Central memory CD8-positive, alpha-beta T cell (primary cell): ENCODE measurements at regions not wholly inside any gene's neighbourhood (a gene's known extent, or its start where the extent isn't known, plus 50 kb on each side); places are given as distances from the start of the nearest gene placed in this dataset.
"Not testable (repeated sequence)": the region's sequence is repeated elsewhere in the genome, so short reads cannot be mapped to it uniquely, and the experiment has no call there.

ENCODE experiments used
- ATAC-seq: fragments of 150-1000 bp; cut with Tn5 transposase; replicated peaks from 2 replicates; pipeline ENCODE4 v1.10.0; 2022; ENCODE audit warnings: mild to moderate bottlenecking, moderate FRiP score, moderate number of reproducible peaks; ENCODE audit not compliant: poor library complexity, severe bottlenecking; ENCODE audit errors: extremely low read depth
- DNase-seq, 2 donors: peaks; one replicate each; pipeline ENCODE4 v3.0.0; 2021; ENCODE audit warnings: low spot score in 2 of 2
- H3K27ac Mint-ChIP-seq: one replicate; pipeline ENCODE4 v1.8.0; 2022; ENCODE audit warnings: low read depth, mild to moderate bottlenecking, moderate library complexity, mixed read lengths
- H3K27me3 Mint-ChIP-seq: one replicate; pipeline ENCODE4 v1.8.0; 2022; ENCODE audit warnings: mixed read lengths
- H3K36me3 Mint-ChIP-seq: one replicate; pipeline ENCODE4 v1.8.0; 2022; ENCODE audit warnings: mild to moderate bottlenecking, moderate library complexity, mixed read lengths; ENCODE audit not compliant: insufficient read depth
- H3K4me1 Mint-ChIP-seq: one replicate; pipeline ENCODE4 v1.8.0; 2022; ENCODE audit warnings: mixed read lengths
- H3K4me3 Mint-ChIP-seq: one replicate; pipeline ENCODE4 v1.8.0; 2022; ENCODE audit warnings: mild to moderate bottlenecking, moderate library complexity, mixed read lengths
- H3K9me3 Mint-ChIP-seq: one replicate; pipeline ENCODE4 v1.8.0; 2022; ENCODE audit warnings: mixed read lengths

DNA sequence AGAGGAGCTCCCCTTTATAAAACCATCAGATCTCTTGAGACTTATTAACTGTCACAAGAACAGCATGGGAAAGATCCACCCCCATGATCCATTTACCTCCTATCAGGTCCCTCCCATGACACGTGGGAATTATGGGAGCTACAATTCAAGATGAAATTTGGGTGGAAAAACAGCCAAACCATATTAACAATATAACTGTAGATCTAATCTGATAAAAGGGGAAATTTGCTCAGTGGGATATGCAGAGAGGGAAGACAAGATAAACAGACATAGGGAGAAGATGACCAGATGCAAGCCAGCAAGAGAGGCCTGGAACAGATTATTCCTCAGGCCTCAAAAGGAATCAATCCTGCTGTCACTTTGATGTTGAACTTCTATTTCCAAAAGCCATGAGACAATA, 841.5 kb downstream of the LRRIQ3 start:
- Mint-ChIP-seq H3K9me3 (peaks cover 38% of the 10 kb centered on the region), H3K4me1 (no peaks in the 10 kb centered on the region)
- ATAC-seq = no peak

DNA sequence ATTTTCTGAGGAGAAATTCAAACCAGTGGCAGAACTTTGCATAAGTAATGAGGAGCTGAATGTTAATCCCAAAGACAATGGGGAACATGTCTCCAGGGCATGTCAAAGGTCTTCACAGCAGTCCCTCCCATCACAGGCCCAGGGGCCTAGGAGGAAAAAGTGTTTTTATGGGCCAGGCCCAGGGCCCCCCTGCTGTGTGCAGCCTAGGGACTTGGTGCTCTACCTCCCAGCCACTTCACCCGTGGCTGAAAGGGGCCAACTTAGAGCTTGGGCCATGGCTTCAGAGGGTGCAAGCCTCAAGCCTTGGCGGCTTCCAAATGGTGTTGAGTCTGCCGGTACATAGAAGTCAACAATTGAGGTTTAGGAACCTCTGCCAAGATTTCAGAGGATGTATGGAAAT, 854.0 kb downstream of the LRRIQ3 start:
- Mint-ChIP-seq H3K9me3 (peaks cover 7% of the 10 kb centered on the region), H3K27ac (no peak overlapping the region), H3K4me1 (no peaks in the 10 kb centered on the region), H3K27me3 (no peaks in the 10 kb centered on the region), H3K36me3 (no peaks in the 10 kb centered on the region), H3K4me3 (no peak overlapping the region)
- DNase-seq (no peak), ATAC-seq (no peak)

More for the DNA sequence above, 841.5 kb downstream of the LRRIQ3 start:
- Mint-ChIP-seq H3K27me3 (no peaks in the 10 kb centered on the region), H3K4me3 (no peak overlapping the region), H3K27ac (no peak overlapping the region), H3K36me3 (no peaks in the 10 kb centered on the region)
- no peak for DNase-seq

DNA sequence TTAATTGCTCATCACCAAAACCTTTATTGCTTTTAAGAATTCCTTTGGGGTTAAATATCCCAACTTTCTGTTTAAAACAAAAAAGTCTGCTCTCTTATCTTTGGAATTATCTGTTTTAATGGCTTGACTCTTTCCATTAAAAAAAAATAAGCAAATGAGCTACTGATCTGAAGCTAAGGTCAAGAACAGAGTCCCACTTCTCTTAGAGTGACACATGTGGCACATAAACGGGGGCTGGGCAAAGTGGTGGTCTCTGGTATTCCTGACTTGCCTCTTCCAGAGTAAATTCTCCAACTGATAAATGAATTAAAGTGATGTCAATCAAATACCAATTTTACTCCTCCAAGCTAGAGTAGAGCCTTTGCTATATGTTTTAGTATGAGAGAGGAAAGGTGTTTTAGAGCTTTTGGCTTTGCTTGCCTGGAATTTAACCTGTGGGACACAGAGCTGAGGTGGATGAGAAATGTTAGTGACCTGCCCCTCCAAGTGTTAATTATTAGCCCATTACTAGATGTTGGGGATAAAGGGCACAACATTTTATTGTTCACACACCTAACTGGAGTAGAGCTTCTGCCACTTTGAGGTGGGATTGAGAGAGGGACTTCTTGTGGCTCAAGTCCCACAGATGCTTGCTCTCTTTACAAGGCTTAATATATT, 864.0 kb downstream of the LRRIQ3 start:
- ATAC-seq (no peak), DNase-seq (no peak)
- H3K4me1 Mint-ChIP-seq = no peaks in the 10 kb centered on the region
- no peak overlapping the region for H3K27ac Mint-ChIP-seq
- no peak overlapping the region for H3K4me3 Mint-ChIP-seq
- H3K36me3 Mint-ChIP-seq = no peaks in the 10 kb centered on the region
- peaks cover 15% of the 10 kb centered on the region for H3K9me3 Mint-ChIP-seq
- no peaks in the 10 kb centered on the region for H3K27me3 Mint-ChIP-seq

DNA sequence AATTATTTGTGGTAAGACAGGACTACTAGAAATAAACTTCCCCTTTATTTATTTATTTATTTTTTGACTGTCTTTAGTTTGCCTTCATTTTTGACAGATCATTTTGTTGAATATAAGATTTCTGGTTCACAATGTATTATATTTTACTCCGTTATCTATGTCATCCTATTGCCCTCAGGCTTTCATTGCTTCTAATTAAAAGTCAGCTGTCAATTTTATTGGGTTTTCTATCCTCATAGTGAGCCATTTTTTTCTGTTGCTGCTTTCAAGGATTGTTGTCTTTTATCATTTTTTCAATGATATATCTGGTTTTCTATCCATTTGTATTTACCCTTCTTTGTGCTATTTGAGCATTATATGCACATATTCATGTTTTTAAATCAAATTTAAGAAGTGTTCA, 866.2 kb downstream of the LRRIQ3 start:
- H3K36me3 Mint-ChIP-seq = no peaks in the 10 kb centered on the region
- no peaks in the 10 kb centered on the region for H3K4me1 Mint-ChIP-seq
- DNase-seq = no peak
- no peak overlapping the region for H3K27ac Mint-ChIP-seq
- H3K27me3 Mint-ChIP-seq = no peaks in the 10 kb centered on the region
- H3K9me3 Mint-ChIP-seq = peaks cover 15% of the 10 kb centered on the region
- ATAC-seq = no peak
- H3K4me3 Mint-ChIP-seq = no peak overlapping the region

DNA sequence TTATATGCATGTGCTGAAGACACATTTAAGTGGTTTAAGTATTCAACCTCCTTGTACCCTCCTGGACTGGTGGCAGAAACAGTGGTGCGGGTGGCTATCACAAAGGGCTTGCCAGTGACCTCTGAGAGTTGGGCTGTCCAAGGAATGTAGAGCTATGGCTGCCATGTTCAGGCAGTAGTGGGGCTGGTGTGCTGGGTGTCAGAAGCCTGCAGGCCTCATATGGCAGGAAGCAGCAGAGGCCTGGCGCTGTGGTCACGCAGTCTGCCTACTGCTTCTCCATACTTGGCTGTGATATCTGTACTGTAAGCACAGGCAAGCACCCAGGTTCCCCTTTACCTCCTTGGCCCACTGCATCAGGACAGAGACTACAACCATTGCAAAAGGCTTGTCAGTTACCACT, 870.0 kb downstream of the LRRIQ3 start:
- no peak for DNase-seq
- Mint-ChIP-seq H3K27ac (no peak overlapping the region), H3K36me3 (no peaks in the 10 kb centered on the region), H3K4me1 (no peaks in the 10 kb centered on the region), H3K9me3 (peaks cover 18% of the 10 kb centered on the region), H3K27me3 (no peaks in the 10 kb centered on the region), H3K4me3 (no peak overlapping the region)
- ATAC-seq = no peak

DNA sequence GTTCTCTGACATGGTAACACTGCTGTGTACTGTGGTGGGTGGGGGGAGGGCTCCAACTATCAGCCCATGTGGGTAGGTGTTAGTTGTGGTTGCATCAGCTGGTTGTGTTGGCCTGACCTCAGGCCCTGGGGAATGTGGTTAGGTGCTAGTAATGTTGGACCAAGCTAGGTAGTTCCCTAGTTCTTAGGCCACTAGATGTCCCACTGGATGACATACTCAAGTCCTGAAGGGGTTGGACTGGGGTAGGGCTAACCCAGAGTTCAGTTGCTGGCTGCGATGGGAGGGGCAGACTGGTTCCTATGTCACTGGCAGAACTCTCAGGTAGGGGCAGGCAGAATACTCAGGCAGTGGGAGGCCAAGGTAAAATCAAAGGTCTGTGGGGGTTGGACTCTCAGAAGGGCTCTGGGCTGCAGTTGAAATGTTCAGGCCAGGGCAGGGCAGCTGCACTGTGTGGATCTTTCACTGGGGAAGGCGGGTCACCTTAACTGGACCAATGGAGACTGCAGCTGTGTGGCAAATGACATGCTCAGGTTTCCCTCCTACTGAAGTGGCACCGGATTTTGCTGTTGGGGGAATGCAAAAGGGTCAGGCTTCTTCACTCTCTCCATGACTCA, 870.7 kb downstream of the LRRIQ3 start:
- Mint-ChIP-seq H3K27me3 (no peaks in the 10 kb centered on the region), H3K4me3 (no peak overlapping the region), H3K9me3 (peaks cover 13% of the 10 kb centered on the region), H3K4me1 (no peaks in the 10 kb centered on the region), H3K36me3 (no peaks in the 10 kb centered on the region), H3K27ac (no peak overlapping the region)
- ATAC-seq (no peak), DNase-seq (no peak)

DNA sequence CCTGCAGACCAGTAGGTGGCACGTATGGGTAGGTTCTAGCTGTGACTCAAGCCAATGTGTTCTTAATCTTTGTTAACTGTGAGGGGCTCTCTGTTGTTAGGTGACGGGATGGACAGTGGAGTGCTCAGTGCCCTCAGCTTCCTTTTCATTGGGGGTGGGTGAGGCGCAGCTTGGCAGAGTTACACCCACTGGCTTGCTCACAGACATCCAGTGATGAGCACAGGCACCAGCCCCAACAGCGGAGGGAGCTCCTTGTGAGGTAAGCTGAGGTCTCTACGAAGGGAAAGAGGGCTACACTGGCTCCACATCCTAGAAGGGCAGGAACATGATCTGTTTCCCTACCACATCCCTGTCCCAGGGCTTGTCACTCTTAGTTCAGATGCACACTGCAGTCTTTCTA, 871.3 kb downstream of the LRRIQ3 start:
- H3K27ac Mint-ChIP-seq = no peak overlapping the region
- no peaks in the 10 kb centered on the region for H3K4me1 Mint-ChIP-seq
- ATAC-seq (no peak), DNase-seq (no peak)
- peaks cover 13% of the 10 kb centered on the region for H3K9me3 Mint-ChIP-seq
- no peaks in the 10 kb centered on the region for H3K27me3 Mint-ChIP-seq
- H3K36me3 Mint-ChIP-seq = no peaks in the 10 kb centered on the region
- no peak overlapping the region for H3K4me3 Mint-ChIP-seq

DNA sequence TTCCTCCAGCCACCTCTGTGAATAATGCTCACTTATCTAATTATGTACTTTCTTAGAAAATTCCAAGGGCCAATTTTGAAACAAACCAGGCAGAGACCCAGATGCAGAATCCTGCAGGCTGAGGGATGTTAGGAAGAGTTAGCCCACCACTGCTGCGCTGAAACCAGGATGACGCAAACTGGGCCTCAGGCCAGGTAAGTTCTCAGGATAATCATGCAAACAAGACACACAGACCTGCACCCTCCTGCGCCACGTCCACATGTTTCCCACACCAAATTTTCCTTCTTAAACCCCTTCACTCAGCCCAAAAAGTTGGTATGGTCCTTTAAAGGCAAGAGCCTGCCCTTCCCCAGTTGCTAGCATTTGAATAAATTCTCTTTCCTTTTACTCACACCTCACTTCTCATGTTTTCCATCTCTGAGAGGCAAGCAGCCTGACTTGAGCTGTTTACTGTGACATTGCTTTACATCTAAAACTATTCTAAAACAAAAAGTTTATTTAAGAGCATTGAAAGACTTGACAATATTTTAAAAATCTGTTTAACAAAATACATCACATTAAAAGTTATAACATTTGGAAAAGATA, 887.1 kb downstream of the LRRIQ3 start:
- Mint-ChIP-seq H3K27ac (no peak overlapping the region), H3K9me3 (peaks cover 8% of the 10 kb centered on the region), H3K27me3 (no peaks in the 10 kb centered on the region), H3K4me3 (no peak overlapping the region), H3K36me3 (no peaks in the 10 kb centered on the region), H3K4me1 (no peaks in the 10 kb centered on the region)
- DNase-seq (no peak), ATAC-seq (no peak)

DNA sequence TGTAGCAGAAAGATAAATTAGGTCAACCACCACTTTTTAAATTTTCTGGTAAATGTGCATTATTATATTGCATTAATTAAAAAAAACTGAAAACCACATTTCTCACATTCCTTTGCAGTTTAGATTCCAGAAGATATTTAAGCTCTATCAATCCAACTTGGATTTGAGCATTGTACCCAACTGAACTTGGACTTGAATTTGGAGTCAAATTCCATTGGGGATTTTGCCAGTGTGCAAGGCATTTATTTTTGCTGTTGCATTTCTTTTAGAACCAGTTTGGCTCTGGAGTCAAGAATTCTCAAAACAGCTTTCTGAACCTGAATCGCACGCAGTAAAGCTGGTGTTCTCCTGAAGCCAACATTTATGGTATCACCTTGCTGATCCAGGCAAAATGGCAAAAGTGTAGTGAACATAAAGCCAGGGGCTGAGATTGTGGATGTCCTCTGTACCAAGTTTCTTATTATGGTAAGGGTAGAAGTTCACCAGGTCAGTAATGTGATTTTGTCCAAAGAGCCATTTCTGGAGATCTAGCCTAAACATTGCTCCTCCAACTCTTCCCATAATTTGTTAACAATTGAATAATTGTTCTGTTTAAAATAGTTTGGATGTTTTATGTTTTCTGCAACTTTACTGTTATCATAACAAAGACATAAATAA, 890.9 kb downstream of the LRRIQ3 start:
- no peak for DNase-seq
- H3K4me3 Mint-ChIP-seq = no peak overlapping the region
- no peaks in the 10 kb centered on the region for H3K4me1 Mint-ChIP-seq
- no peaks in the 10 kb centered on the region for H3K27me3 Mint-ChIP-seq
- H3K9me3 Mint-ChIP-seq = peaks cover 10% of the 10 kb centered on the region
- no peak overlapping the region for H3K27ac Mint-ChIP-seq
- H3K36me3 Mint-ChIP-seq = no peaks in the 10 kb centered on the region
- no peak for ATAC-seq

DNA sequence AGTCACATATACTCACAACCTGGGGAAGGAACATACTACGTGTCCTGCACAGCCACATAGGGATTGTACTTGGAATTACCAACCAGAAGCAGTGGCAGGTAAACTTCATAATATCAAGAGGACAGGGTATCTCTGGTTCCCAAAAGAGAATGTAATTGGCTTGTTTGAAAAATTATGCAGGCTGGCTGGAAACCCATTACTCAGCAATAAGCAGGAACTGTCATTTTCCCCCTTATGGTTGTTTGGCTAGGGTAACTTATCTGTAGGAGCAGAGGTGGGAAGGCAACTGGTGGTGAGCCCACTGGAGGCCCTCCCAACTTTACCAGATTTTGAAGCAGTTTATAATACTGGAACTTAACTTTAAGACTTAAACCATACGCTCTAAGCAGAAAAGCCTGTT, 924.1 kb downstream of the LRRIQ3 start:
- Mint-ChIP-seq H3K27me3 (no peaks in the 10 kb centered on the region), H3K36me3 (no peaks in the 10 kb centered on the region), H3K4me3 (no peak overlapping the region), H3K27ac (no peak overlapping the region), H3K4me1 (no peaks in the 10 kb centered on the region), H3K9me3 (peaks cover 20% of the 10 kb centered on the region)
- ATAC-seq (no peak), DNase-seq (no peak)

DNA sequence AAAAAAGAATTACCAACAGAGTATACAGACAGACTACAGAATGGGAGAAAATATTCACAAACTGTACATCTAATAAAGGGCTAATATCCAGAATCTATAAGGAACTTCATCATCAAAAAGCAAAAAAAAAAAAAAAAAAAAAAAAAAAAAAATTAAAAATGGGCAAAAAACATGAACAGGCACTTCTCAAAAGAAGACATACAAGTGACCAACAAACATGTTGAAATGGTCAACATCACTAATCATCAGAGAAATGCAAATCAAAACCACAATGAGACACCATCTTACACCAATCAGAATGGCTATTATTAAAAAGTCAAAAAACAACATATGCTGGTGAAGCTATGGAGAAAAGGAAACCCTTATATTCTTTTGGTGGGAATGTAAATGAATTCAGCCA, 952.8 kb downstream of the LRRIQ3 start:
- H3K4me1 Mint-ChIP-seq, DNase-seq, H3K36me3 Mint-ChIP-seq, H3K27me3 Mint-ChIP-seq, H3K27ac Mint-ChIP-seq, ATAC-seq, H3K4me3 Mint-ChIP-seq: not testable (repeated sequence)
- H3K9me3 Mint-ChIP-seq = peaks cover 14% of the 10 kb centered on the region

DNA sequence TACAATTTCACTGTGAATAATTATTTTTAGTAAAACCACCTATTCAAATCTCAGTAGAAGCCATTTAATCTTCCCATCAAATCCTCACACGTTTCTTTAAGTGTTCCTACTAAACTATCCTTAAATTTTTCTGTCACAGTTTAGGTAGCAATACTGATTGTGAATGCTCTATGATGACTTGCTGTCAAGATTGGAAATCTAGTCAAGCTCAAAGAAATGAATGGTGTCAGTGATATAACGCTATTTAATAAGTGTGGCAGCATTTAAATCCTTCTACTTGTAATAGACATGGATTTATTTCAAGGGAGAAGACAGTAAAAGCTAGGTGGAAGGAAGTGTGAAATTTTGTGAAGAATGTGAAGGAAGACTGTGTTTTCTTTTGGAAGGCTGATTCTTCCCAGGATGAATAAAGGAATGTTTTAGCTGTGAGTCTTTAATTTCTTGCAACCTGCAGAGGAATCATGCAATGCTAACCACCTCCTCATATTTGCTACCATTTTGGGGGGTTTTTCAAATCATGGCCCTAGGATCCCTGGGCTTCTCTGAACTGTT, 936.7 kb upstream of the NEGR1 start:
- H3K36me3 Mint-ChIP-seq = no peaks in the 10 kb centered on the region
- H3K27me3 Mint-ChIP-seq = no peaks in the 10 kb centered on the region
- H3K9me3 Mint-ChIP-seq = peaks cover 27% of the 10 kb centered on the region
- ATAC-seq (no peak), DNase-seq (no peak)
- H3K4me3 Mint-ChIP-seq = no peak overlapping the region
- H3K27ac Mint-ChIP-seq = no peak overlapping the region
- H3K4me1 Mint-ChIP-seq = no peaks in the 10 kb centered on the region
